ENCODE measurements at regions not wholly inside any gene's neighbourhood (a gene's known extent, or its start where the extent isn't known, plus 50 kb on each side); places are given as distances from the start of the nearest gene placed in this dataset.

DNA sequence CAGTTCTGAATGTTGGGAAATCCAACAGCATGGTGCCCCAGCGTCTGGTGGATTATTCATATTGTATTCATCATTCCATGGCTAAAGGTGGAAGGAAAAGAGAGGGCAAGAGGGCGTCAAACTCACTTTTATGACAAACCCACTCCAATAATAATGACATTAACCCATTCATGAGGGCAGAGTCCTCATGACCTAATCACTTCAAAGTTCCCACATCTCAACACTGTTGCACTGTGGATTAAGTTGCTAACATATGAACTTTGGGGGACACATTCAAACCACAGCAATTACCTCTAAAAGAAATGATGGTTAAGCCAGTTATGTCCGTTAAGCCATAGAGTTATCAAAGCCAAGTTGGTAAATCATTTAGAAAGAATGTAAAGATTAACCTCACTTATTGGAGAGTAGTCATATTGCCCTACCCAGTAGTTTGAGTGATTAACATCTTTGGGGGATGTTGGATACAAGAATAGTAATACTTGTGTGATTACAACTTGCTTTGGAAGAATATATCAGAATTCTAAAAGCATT, 212.4 kb upstream of the FLRT2 start:
- H3K36me3 ChIP-seq (ENCODE audit: insufficient read depth), result no peaks in the 10 kb centered on the region

DNA sequence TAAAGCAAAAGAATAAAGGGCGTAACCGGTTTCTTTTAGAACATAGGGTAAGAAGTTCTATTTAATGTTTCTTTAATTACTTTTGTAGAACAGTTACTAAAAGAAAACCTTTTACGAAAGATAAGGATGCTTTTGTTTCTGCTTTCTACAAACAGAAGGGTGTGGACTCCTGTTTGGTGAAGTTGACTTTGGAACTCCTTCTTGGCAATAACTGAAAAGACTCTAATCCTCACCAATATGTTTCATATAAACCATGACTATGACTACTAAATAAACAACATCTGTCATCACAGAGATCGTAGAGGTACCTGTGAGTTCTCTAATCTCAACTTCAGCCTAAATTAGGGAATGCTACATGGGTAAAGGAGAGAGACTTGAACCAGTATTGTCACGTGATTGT, 210.8 kb upstream of the FLRT2 start:
- Histone ChIP-seq H2AFZ (ENCODE audit: low read depth) (no peak overlapping the region), H3K4me3 (IDR thresholded peaks at IDR 0.05; ENCODE audit: insufficient read depth, low read depth, low read length) (no peak overlapping the region), H3K27me3 (ENCODE audit: insufficient read depth, low read depth) (no peaks in the 10 kb centered on the region), H3K79me2 (ENCODE audit: insufficient read depth, low read depth) (no peaks in the 10 kb centered on the region), H3K4me1 (ENCODE audit: low read depth, poor library complexity, severe bottlenecking) (no peaks in the 10 kb centered on the region), H3K4me2 (no peak overlapping the region), H4K20me1 (ENCODE audit: insufficient read depth) (no peaks in the 10 kb centered on the region), H3K9ac (no peak overlapping the region), H3K36me3 (ENCODE audit: insufficient read depth) (no peaks in the 10 kb centered on the region), H3K27ac (no peak overlapping the region)
- TF ChIP-seq, protein P1, sequence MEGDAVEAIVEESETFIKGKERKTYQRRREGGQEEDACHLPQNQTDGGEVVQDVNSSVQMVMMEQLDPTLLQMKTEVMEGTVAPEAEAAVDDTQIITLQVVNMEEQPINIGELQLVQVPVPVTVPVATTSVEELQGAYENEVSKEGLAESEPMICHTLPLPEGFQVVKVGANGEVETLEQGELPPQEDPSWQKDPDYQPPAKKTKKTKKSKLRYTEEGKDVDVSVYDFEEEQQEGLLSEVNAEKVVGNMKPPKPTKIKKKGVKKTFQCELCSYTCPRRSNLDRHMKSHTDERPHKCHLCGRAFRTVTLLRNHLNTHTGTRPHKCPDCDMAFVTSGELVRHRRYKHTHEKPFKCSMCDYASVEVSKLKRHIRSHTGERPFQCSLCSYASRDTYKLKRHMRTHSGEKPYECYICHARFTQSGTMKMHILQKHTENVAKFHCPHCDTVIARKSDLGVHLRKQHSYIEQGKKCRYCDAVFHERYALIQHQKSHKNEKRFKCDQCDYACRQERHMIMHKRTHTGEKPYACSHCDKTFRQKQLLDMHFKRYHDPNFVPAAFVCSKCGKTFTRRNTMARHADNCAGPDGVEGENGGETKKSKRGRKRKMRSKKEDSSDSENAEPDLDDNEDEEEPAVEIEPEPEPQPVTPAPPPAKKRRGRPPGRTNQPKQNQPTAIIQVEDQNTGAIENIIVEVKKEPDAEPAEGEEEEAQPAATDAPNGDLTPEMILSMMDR (conservative IDR thresholded peaks at IDR 0.05; ENCODE audit: low read depth, low read length), result no peak

More for the DNA sequence above, 212.4 kb upstream of the FLRT2 start:
- TF ChIP-seq, protein P1 (conservative IDR thresholded peaks at IDR 0.05; ENCODE audit: low read depth, low read length), result no peak
- Histone ChIP-seq H3K27me3 (ENCODE audit: insufficient read depth, low read depth) (no peaks in the 10 kb centered on the region), H4K20me1 (ENCODE audit: insufficient read depth) (no peaks in the 10 kb centered on the region), H3K4me1 (ENCODE audit: low read depth, poor library complexity, severe bottlenecking) (no peaks in the 10 kb centered on the region), H3K4me3 (IDR thresholded peaks at IDR 0.05; ENCODE audit: insufficient read depth, low read depth, low read length) (no peak overlapping the region), H3K9ac (no peak overlapping the region), H2AFZ (ENCODE audit: low read depth) (no peak overlapping the region), H3K4me2 (no peak overlapping the region), H3K27ac (no peak overlapping the region), H3K79me2 (ENCODE audit: insufficient read depth, low read depth) (no peaks in the 10 kb centered on the region)

DNA sequence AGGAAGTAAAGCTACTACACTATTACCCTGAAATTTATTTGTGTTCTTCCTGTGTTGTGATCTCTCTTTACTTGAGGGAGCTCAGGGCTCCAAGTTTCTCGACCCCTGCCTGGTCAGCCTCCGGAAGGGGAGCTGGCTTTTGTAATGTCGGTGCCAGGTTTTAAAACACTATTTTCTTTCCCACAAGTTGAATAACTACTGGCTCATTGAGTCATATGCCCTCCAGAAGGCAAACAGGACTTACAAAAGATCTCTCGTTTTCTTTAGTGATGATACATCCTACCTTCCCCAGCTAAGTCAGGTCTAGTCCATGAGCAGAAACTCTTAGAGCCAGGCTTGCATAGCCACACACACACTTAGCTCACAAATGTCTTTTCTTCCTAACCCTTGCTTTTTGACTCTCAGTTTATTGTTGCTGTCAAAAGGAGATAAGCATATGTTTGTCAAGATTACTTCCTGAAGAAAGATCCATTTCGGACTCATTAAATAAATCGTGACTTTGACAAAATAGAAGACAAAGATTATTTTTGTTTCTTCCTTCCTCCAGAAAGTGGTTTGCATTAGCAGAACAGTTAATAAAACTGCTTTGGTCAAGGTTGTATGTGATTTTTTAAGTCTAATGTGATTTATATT, 209.8 kb upstream of the FLRT2 start:
- H2AFZ ChIP-seq (ENCODE audit: low read depth), result no peak overlapping the region
- H3K27ac ChIP-seq, result no peak overlapping the region
- H3K9ac ChIP-seq, result no peak overlapping the region
- H4K20me1 ChIP-seq (ENCODE audit: insufficient read depth), result no peaks in the 10 kb centered on the region
- H3K4me2 ChIP-seq, result no peak overlapping the region
- H3K4me1 ChIP-seq (ENCODE audit: low read depth, poor library complexity, severe bottlenecking), result no peaks in the 10 kb centered on the region
- TF ChIP-seq, protein P1 (conservative IDR thresholded peaks at IDR 0.05; ENCODE audit: low read depth, low read length), result no peak
- no peak overlapping the region for H3K4me3 ChIP-seq (IDR thresholded peaks at IDR 0.05; ENCODE audit: insufficient read depth, low read depth, low read length)
- no peaks in the 10 kb centered on the region for H3K79me2 ChIP-seq (ENCODE audit: insufficient read depth, low read depth)
- no peaks in the 10 kb centered on the region for H3K27me3 ChIP-seq (ENCODE audit: insufficient read depth, low read depth)
- no peaks in the 10 kb centered on the region for H3K36me3 ChIP-seq (ENCODE audit: insufficient read depth)

DNA sequence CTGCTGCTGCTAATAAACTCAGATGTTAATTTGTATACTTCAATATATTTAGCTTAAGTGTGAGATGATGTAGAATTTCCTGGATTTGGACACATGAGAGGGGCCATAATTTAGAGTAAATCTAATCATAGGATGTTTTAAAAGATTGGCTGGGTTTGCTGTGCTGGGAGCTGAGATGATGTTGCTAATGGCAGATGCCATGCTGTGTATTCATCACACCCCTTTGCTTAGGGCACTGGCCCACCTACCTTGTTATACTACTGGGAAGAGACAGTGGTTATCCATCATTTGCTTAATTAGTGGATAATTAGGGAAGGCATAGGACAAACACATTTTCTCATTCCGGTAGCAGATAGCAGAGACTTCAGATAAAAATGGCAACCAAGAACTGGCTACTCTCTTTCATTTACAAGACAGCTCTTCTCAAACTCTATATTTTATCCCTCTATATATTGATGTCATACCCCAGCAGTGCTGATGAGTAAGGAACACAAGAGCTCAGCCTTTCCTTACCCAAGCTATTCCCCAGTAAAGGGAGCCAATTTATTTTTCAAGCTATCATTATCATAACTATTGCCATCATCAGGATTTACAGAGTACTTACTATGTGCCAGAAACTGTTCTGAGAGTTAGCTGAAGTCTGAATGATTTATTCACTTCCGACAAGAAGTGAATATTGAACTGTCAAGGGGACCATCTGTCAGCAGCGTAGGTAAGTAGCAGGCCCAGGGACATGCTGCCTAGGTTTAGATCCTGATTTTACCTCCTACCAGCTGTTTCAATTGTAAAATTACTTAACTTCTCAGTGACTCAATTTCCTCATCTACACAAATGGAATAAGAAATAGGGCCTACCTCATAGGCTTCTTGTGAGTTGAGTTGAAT, 204.6 kb upstream of the FLRT2 start:
- Histone ChIP-seq H4K20me1 (ENCODE audit: insufficient read depth) (no peaks in the 10 kb centered on the region), H3K4me1 (ENCODE audit: low read depth, poor library complexity, severe bottlenecking) (no peaks in the 10 kb centered on the region), H3K27ac (no peak overlapping the region), H3K4me3 (IDR thresholded peaks at IDR 0.05; ENCODE audit: insufficient read depth, low read depth, low read length) (no peak overlapping the region), H2AFZ (ENCODE audit: low read depth) (no peak overlapping the region), H3K27me3 (ENCODE audit: insufficient read depth, low read depth) (no peaks in the 10 kb centered on the region), H3K79me2 (ENCODE audit: insufficient read depth, low read depth) (no peaks in the 10 kb centered on the region), H3K4me2 (no peak overlapping the region), H3K9ac (no peak overlapping the region), H3K36me3 (ENCODE audit: insufficient read depth) (no peaks in the 10 kb centered on the region)
- TF ChIP-seq, protein P1 (conservative IDR thresholded peaks at IDR 0.05; ENCODE audit: low read depth, low read length), result no peak
